B cell (primary cell): ENCODE measurements at regions not wholly inside any gene's neighbourhood (a gene's known extent, or its start where the extent isn't known, plus 50 kb on each side); places are given as distances from the start of the nearest gene placed in this dataset.

Experiments
- EZH2 ChIP-seq: IDR thresholded peaks from 2 replicates; pipeline ENCODE4 v1.6.1; 2012; ENCODE audit warnings: borderline replicate concordance, low read depth, mild to moderate bottlenecking, moderate library complexity, low read length; ENCODE audit not compliant: insufficient read depth, poor library complexity, severe bottlenecking
- TF ChIP-seq, protein P1 (sequence below): fragments of 200-600 bp; IDR thresholded peaks from one replicate; pipeline ENCODE4 v1.8.0; 2022; ENCODE audit warnings: antibody characterized with exemption, mild to moderate bottlenecking

DNA sequence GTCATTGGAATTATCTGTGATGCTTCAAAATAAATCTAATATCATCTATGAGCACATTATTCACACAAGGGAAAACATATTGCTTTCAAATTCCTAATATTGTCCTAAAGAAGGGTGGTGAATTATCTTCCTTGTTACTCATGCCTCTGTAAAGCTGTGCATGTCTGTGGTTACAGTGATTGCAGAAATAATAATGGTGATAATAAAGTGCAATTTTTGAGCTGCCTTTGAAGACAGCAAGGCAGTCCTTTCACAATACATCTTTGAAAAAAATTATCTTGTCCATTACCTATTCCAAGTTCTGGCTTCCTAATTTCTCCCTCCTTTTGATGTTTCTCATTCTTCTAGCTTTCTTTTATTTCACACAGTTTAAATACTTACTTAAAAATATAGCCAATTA is 442.1 kb upstream of the EYS start:
- TF ChIP-seq, protein P1, sequence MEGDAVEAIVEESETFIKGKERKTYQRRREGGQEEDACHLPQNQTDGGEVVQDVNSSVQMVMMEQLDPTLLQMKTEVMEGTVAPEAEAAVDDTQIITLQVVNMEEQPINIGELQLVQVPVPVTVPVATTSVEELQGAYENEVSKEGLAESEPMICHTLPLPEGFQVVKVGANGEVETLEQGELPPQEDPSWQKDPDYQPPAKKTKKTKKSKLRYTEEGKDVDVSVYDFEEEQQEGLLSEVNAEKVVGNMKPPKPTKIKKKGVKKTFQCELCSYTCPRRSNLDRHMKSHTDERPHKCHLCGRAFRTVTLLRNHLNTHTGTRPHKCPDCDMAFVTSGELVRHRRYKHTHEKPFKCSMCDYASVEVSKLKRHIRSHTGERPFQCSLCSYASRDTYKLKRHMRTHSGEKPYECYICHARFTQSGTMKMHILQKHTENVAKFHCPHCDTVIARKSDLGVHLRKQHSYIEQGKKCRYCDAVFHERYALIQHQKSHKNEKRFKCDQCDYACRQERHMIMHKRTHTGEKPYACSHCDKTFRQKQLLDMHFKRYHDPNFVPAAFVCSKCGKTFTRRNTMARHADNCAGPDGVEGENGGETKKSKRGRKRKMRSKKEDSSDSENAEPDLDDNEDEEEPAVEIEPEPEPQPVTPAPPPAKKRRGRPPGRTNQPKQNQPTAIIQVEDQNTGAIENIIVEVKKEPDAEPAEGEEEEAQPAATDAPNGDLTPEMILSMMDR = no peak
- TF ChIP-seq EZH2 = no peak
